ENCODE measurements at regions not wholly inside any gene's neighbourhood (a gene's known extent, or its start where the extent isn't known, plus 50 kb on each side); places are given as distances from the start of the nearest gene placed in this dataset.

GRCh38 chr3:76212679-76213078, 427.3 kb upstream of the ZNF717 start:
- H3K27ac Mint-ChIP-seq (ENCODE audit: unreplicated experiment): no peak overlapping the region
- peaks cover 8% of the 10 kb centered on the region for H3K9me3 Mint-ChIP-seq (ENCODE audit: unreplicated experiment)

GRCh38 chr3:76222201-76222600, 436.9 kb upstream of the ZNF717 start:
- Mint-ChIP-seq H3K9me3 (ENCODE audit: unreplicated experiment) (no peaks in the 10 kb centered on the region), H3K4me1 (ENCODE audit: unreplicated experiment) (no peaks in the 10 kb centered on the region), H3K27ac (ENCODE audit: unreplicated experiment) (no peak overlapping the region), H3K36me3 (ENCODE audit: low read depth, unreplicated experiment) (no peaks in the 10 kb centered on the region), H3K4me3 (ENCODE audit: unreplicated experiment) (no peak overlapping the region), H3K27me3 (ENCODE audit: unreplicated experiment) (peaks cover 1% of the 10 kb centered on the region)
- TF ChIP-seq CTCF (IDR thresholded peaks at IDR 0.05; ENCODE audit: unreplicated experiment): no peak
- no peak for DNase-seq (ENCODE audit: low spot score)

More at GRCh38 chr3:76212679-76213078, 427.3 kb upstream of the ZNF717 start:
- Mint-ChIP-seq H3K4me1 (ENCODE audit: unreplicated experiment) (no peaks in the 10 kb centered on the region), H3K27me3 (ENCODE audit: unreplicated experiment) (peaks cover 4% of the 10 kb centered on the region), H3K36me3 (ENCODE audit: low read depth, unreplicated experiment) (peaks cover 7% of the 10 kb centered on the region), H3K4me3 (ENCODE audit: unreplicated experiment) (no peak overlapping the region)
- DNase-seq (ENCODE audit: low spot score): no peak
- no peak for TF ChIP-seq CTCF (IDR thresholded peaks at IDR 0.05; ENCODE audit: unreplicated experiment)

- DNase-seq (ENCODE audit: low spot score): no peak
- Mint-ChIP-seq H3K4me1 (ENCODE audit: unreplicated experiment) (no peaks in the 10 kb centered on the region), H3K36me3 (ENCODE audit: low read depth, unreplicated experiment) (no peaks in the 10 kb centered on the region), H3K27ac (ENCODE audit: unreplicated experiment) (no peak overlapping the region), H3K27me3 (ENCODE audit: unreplicated experiment) (peaks cover 4% of the 10 kb centered on the region), H3K4me3 (ENCODE audit: unreplicated experiment) (no peak overlapping the region), H3K9me3 (ENCODE audit: unreplicated experiment) (no peaks in the 10 kb centered on the region)
- TF ChIP-seq CTCF (IDR thresholded peaks at IDR 0.05; ENCODE audit: unreplicated experiment): no peak
Measured at GRCh38 chr3:76231258-76231657, 445.9 kb upstream of the ZNF717 start.

GRCh38 chr3:76242886-76243753, 457.8 kb upstream of the ZNF717 start:
- no peak for DNase-seq (ENCODE audit: low spot score)
- Mint-ChIP-seq H3K27ac (ENCODE audit: unreplicated experiment) (no peak overlapping the region), H3K9me3 (ENCODE audit: unreplicated experiment) (no peaks in the 10 kb centered on the region), H3K4me3 (ENCODE audit: unreplicated experiment) (no peak overlapping the region), H3K27me3 (ENCODE audit: unreplicated experiment) (peaks cover 2% of the 10 kb centered on the region), H3K4me1 (ENCODE audit: unreplicated experiment) (peaks cover 3% of the 10 kb centered on the region), H3K36me3 (ENCODE audit: low read depth, unreplicated experiment) (no peaks in the 10 kb centered on the region)
- TF ChIP-seq CTCF (IDR thresholded peaks at IDR 0.05; ENCODE audit: unreplicated experiment): no peak

- no peak for DNase-seq (ENCODE audit: low spot score)
- H3K4me3 Mint-ChIP-seq (ENCODE audit: unreplicated experiment): no peak overlapping the region
- H3K27ac Mint-ChIP-seq (ENCODE audit: unreplicated experiment): no peak overlapping the region
- H3K9me3 Mint-ChIP-seq (ENCODE audit: unreplicated experiment): no peaks in the 10 kb centered on the region
- H3K27me3 Mint-ChIP-seq (ENCODE audit: unreplicated experiment): peaks cover 2% of the 10 kb centered on the region
- no peak for TF ChIP-seq CTCF (IDR thresholded peaks at IDR 0.05; ENCODE audit: unreplicated experiment)
- H3K36me3 Mint-ChIP-seq (ENCODE audit: low read depth, unreplicated experiment): no peaks in the 10 kb centered on the region
- H3K4me1 Mint-ChIP-seq (ENCODE audit: unreplicated experiment): peaks cover 3% of the 10 kb centered on the region
Measured at GRCh38 chr3:76245073-76245472, 459.7 kb upstream of the ZNF717 start.

All from endothelial cell (in vitro differentiated cells).